Transverse colon (tissue), 4 donors: ENCODE measurements at regions not wholly inside any gene's neighbourhood (a gene's known extent, or its start where the extent isn't known, plus 50 kb on each side); places are given as distances from the start of the nearest gene placed in this dataset.
"Not testable (repeated sequence)": the region's sequence is repeated elsewhere in the genome, so short reads cannot be mapped to it uniquely, and the experiment has no call there.

Source experiments
- DNase-seq: peaks from one replicate; pipeline ENCODE4 v3.0.0-alpha.2; 2019
- H3K27ac ChIP-seq, 4 donors: fragments of 200-600 bp; sonication (generic); 2 replicates each; pipeline ENCODE4 v1.5.1; 2016 to 2018; ENCODE audit warnings: inconsistent platforms in 4 of 4
- H3K27me3 ChIP-seq: fragments of 200-600 bp; sonication (generic); 2 replicates; pipeline ENCODE4 v1.5.1; 2017; ENCODE audit warnings: inconsistent platforms
- H3K36me3 ChIP-seq, 4 donors: fragments of 200-600 bp; sonication (generic); 2 replicates each; pipeline ENCODE4 v1.5.1; 2017 to 2019; ENCODE audit warnings: inconsistent platforms in 4 of 4
- H3K4me1 ChIP-seq, 4 donors: fragments of 200-600 bp; sonication (generic); 2 replicates each; pipeline ENCODE4 v1.5.1; 2017 to 2020; ENCODE audit warnings: inconsistent platforms in 4 of 4
- H3K4me3 ChIP-seq, 4 donors: fragments of 200-600 bp; sonication (generic); 1 replicate in 1 of 4; 2 replicates in 3 of 4; pipeline versions ENCODE4 v1.5.1 to v1.6.1; 2017 to 2019; ENCODE audit warnings: inconsistent platforms in 4 of 4
- H3K9me3 ChIP-seq, 2 donors: fragments of 200-600 bp; sonication (generic); 2 replicates each; pipeline ENCODE4 v1.5.1; 2017 to 2019; ENCODE audit warnings: inconsistent platforms in 2 of 2
- CTCF ChIP-seq, 5 experiments: fragments of 200-600 bp in 3 of 5; fragments of 450-650 bp in 2 of 5; sonication (generic) in 3 of 5; IDR thresholded peaks; 1 replicate in 2 of 5; 2 replicates in 3 of 5; pipeline ENCODE4 v1.5.1; 2016 to 2017; ENCODE audit warnings: antibody characterized with exemption in 5 of 5, inconsistent platforms in 3 of 5, mild to moderate bottlenecking in 2 of 5, moderate library complexity in 1 of 5
- EP300 ChIP-seq: sonication (generic); formaldehyde crosslinking; IDR thresholded peaks from one replicate; pipeline ENCODE4 v1.6.1; 2017; ENCODE audit warnings: antibody characterized with exemption, low read depth
- POLR2A ChIP-seq: fragments of 450-650 bp; IDR thresholded peaks from one replicate; pipeline ENCODE4 v1.6.1; 2016; ENCODE audit warnings: antibody characterized with exemption, mild to moderate bottlenecking, moderate library complexity
- POLR2AphosphoS5 ChIP-seq, 3 donors: sonication (generic); formaldehyde crosslinking; IDR thresholded peaks; one replicate each; pipeline ENCODE4 v1.6.1; 2016; ENCODE audit warnings: antibody characterized with exemption in 3 of 3
- WGBS, 2 donors: methylation state at CpG; one replicate each; pipeline ENCODE4 v1.1.5; 2018; ENCODE audit warnings: low coverage in 1 of 2; 5-methylcytosine and 5-hydroxymethylcytosine counted together
- in situ Hi-C, 4 donors: fragments of 200-750 bp; cut with MboI; loops; one replicate each; pipeline versions ENCODE4 v1.15.0 to v1.15.1; 2017; ENCODE audit warnings: low sequenced_read_pairs in 3 of 4, low pct_ligation_motif_present in 1 of 4, low pct_unique_long_range_greater_than_20kb in 1 of 4
- intact Hi-C: fragments of 100-400 bp; cut with DNase I; formaldehyde crosslinking; loops from one replicate; pipeline ENCODE4 v1.15.1; 2023; ENCODE audit warnings: low total_unique reads

DNA sequence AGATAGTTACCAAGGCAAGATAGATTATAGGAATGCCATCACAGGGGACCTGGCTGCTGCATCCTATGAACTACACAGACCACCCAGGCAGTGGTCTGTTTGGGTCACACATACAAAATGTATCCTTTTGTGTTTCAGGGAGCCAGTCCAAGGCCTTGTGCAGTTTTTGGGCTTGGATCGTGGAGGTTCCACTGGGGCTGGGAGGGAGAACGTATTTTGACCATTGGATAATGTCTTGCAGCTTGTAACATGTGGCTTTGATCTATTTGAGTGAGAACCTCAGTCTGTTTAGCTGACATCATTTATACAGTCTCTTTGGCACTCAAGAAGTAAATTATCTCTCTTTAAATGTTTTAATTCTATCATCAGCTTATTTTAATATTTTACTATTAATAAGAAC lies 147.3 kb downstream of the DUSP10 start:
- no peak for DNase-seq
- Histone ChIP-seq H3K27me3 (no peaks in the 10 kb centered on the region), H3K9me3 (no peaks in the 10 kb centered on the region), H3K4me1 (no peaks in the 10 kb centered on the region), H3K36me3 (no peaks in the 10 kb centered on the region), H3K4me3 (no peak overlapping the region), H3K27ac (no peak overlapping the region)
- 28 to 80% methylated on average over 2 of the region's 2 CpGs for WGBS, 2 donors
- intact Hi-C loops (no loop called here), in situ Hi-C loops (no loop called here)
- TF ChIP-seq CTCF (IDR thresholded peaks at IDR 0.05), result no peak
- TF ChIP-seq POLR2AphosphoS5 (IDR thresholded peaks at IDR 0.05), result no peak
- TF ChIP-seq EP300, result no peak
- TF ChIP-seq POLR2A, result no peak

DNA sequence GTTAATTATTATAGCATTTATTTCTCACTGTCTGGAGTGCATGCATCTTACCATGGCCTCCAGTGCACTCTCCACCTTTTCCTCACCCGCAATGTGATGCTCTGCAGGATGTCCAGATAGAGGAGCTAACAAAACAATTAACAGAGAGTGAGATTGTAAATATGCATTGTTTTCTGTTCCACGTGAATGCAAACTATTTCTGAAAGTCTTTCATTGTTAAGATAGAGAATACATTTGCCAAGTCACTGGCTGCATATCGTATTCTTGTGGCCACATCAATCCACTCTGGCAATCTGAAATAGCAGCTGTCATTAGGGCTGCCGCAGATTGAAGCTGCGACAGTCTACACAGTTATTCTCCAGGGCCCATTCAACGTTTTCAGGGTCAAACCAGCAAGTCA lies 143.8 kb downstream of the DUSP10 start:
- DNase-seq, result no peak
- in situ Hi-C loops, result no loop called here
- H3K27ac ChIP-seq, result no peak overlapping the region
- H3K27me3 ChIP-seq, result no peaks in the 10 kb centered on the region
- WGBS, 2 donors, result 70 to 79% methylated on average over 2 to 6 of the region's 6 CpGs
- TF ChIP-seq POLR2AphosphoS5 (IDR thresholded peaks at IDR 0.05) (no peak), CTCF (IDR thresholded peaks at IDR 0.05) (no peak), POLR2A (no peak), EP300 (no peak)
- no peaks in the 10 kb centered on the region for H3K9me3 ChIP-seq
- no peaks in the 10 kb centered on the region for H3K36me3 ChIP-seq
- intact Hi-C loops, result no loop called here
- no peak overlapping the region for H3K4me3 ChIP-seq
- H3K4me1 ChIP-seq, result no peaks in the 10 kb centered on the region

DNA sequence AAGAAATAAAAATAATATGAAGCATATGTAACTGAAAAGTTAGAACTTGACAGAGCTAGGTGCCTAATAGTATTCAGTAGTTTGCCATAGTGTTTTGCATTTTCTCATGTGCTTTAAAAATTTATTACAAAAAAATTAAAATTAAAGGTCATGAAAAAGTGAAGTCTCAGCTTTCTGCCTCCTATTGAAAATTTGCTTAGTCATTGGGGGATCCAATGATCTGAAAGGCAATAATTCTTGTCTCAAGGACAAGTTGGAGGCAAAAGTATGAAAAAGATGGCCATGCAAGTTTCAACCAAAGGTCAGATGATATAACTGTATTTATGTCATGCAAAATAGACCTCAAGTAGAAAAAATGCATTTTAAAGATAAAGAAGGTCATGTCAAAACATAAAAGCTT lies 140.7 kb downstream of the DUSP10 start:
- DNase-seq, result no peak
- in situ Hi-C loops, result no loop called here
- H3K36me3 ChIP-seq, result no peaks in the 10 kb centered on the region
- H3K9me3 ChIP-seq, result no peaks in the 10 kb centered on the region
- no peak overlapping the region for H3K27ac ChIP-seq
- H3K4me1 ChIP-seq, result no peaks in the 10 kb centered on the region
- intact Hi-C loops, result no loop called here
- no peaks in the 10 kb centered on the region for H3K27me3 ChIP-seq
- no peak overlapping the region for H3K4me3 ChIP-seq
- TF ChIP-seq EP300, result no peak
- no peak for TF ChIP-seq CTCF (IDR thresholded peaks at IDR 0.05)
- TF ChIP-seq POLR2A, result no peak
- no peak for TF ChIP-seq POLR2AphosphoS5 (IDR thresholded peaks at IDR 0.05)

- in situ Hi-C loops, result no loop called here
- 67 to 85% methylated on average over 1 to 2 of the region's 2 CpGs for WGBS, 2 donors
These were observed 139.1 kb downstream of the DUSP10 start for GRCh38 chr1:221602830-221603229.

DNA sequence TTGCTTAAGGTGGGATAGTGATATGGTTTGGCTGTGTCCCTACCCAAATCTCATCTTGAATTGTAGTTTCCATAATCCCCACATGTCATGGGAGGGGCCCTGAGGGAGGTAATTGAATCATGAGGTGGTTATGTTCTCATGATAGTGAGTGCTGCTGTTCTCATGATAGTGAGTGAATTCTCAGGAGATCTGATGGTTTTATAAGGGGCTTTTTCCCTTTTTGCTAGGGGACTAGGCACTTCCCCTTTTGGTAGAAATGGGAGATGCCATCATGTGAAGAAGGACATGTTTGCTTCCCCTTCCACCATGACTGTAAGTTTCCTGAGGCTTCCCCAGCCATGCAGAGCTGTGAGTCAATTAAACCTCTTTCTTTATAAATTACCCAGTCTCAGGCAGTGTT lies 137.5 kb downstream of the DUSP10 start:
- H3K4me3 ChIP-seq, H3K9me3 ChIP-seq, intact Hi-C loops, DNase-seq, H3K4me1 ChIP-seq, H3K36me3 ChIP-seq, H3K27me3 ChIP-seq, in situ Hi-C loops, H3K27ac ChIP-seq: not testable (repeated sequence)

More at GRCh38 chr1:221602830-221603229, 139.1 kb downstream of the DUSP10 start:
- intact Hi-C loops, result no loop called here
- no peak for DNase-seq
- Histone ChIP-seq H3K9me3 (no peaks in the 10 kb centered on the region), H3K4me3 (no peak overlapping the region), H3K27ac (no peak overlapping the region), H3K27me3 (no peaks in the 10 kb centered on the region), H3K36me3 (no peaks in the 10 kb centered on the region), H3K4me1 (no peaks in the 10 kb centered on the region)
- TF ChIP-seq POLR2AphosphoS5 (IDR thresholded peaks at IDR 0.05) (no peak), CTCF (IDR thresholded peaks at IDR 0.05) (no peak), EP300 (no peak), POLR2A (no peak)
